CD4-positive, alpha-beta T cell treated with Interleukin-6 at 100 ng/mL for 8 hours (primary cell): ENCODE measurements at regions not wholly inside any gene's neighbourhood (a gene's known extent, or its start where the extent isn't known, plus 50 kb on each side); places are given as distances from the start of the nearest gene placed in this dataset.

Experiments
- DNase-seq: peaks from one replicate; pipeline ENCODE4 v3.0.0-alpha.2; 2020; ENCODE audit warnings: mixed read lengths, low spot score

GRCh38 chr3:194084284-194084683 lies 51.7 kb upstream of the HES1 start:
- no peak for DNase-seq
